OCI-LY3 (cell line): ENCODE measurements at regions not wholly inside any gene's neighbourhood (a gene's known extent, or its start where the extent isn't known, plus 50 kb on each side); places are given as distances from the start of the nearest gene placed in this dataset.

Source experiments
- H2AFZ ChIP-seq: fragments of 200-600, 300-600 bp; shearing (Covaris generic); 2 replicates; pipeline ENCODE4 v1.6.0; 2014; ENCODE audit warnings: antibody characterized with exemption, low read depth, low read length
- H3K27ac ChIP-seq: fragments of 200-600, 300-600 bp; sonication (generic); 2 replicates; pipeline ENCODE4 v1.5.1; 2014; ENCODE audit warnings: mild to moderate bottlenecking, low read length, moderate library complexity, mixed read lengths
- H3K27me3 ChIP-seq: fragments of 200-600, 300-600 bp; sonication (generic); 2 replicates; pipeline ENCODE4 v1.6.1; 2014; ENCODE audit warnings: low read depth, low read length, mixed read lengths
- H3K36me3 ChIP-seq: fragments of 200-600, 300-600 bp; sonication (generic); replicated peaks from 2 replicates; pipeline ENCODE3; 2014; ENCODE audit warnings: low read depth, low read length, mixed read lengths
- H3K4me1 ChIP-seq: fragments of 300-600, 200-600 bp; sonication (generic); 2 replicates; pipeline ENCODE4 v1.6.1; 2014; ENCODE audit warnings: low read length, mixed read lengths
- H3K4me2 ChIP-seq: fragments of 200-600, 300-600 bp; sonication (generic); 2 replicates; pipeline ENCODE4 v1.6.1; 2014; ENCODE audit warnings: low read length, mixed read lengths
- H3K4me3 ChIP-seq: fragments of 300-600, 200-600 bp; sonication (generic); 2 replicates; pipeline ENCODE4 v1.5.1; 2014; ENCODE audit warnings: antibody characterized with exemption, mild to moderate bottlenecking, low read length, moderate library complexity
- H3K79me2 ChIP-seq: fragments of 300-600, 200-600 bp; shearing (Covaris generic); 2 replicates; pipeline ENCODE4 v1.6.1; 2014; ENCODE audit warnings: mild to moderate bottlenecking, low read length, mixed read lengths
- H3K9ac ChIP-seq: fragments of 300-600, 200-600 bp; shearing (Covaris generic); 2 replicates; pipeline ENCODE4 v1.6.0; 2014; ENCODE audit warnings: mild to moderate bottlenecking, low read length, moderate library complexity
- H3K9me3 ChIP-seq: fragments of 200-600, 300-600 bp; shearing (Covaris generic); 2 replicates; pipeline ENCODE4 v1.6.1; 2014; ENCODE audit warnings: low read length, mixed read lengths; ENCODE audit not compliant: insufficient read depth
- H4K20me1 ChIP-seq: fragments of 200-600, 300-600 bp; sonication (generic); 2 replicates; pipeline ENCODE4 v1.6.1; 2016; ENCODE audit warnings: low read length, mixed read lengths; ENCODE audit not compliant: insufficient read depth
- CTCF ChIP-seq: fragments of 200-600, 300-600 bp; sonication (generic); IDR thresholded peaks from 2 replicates; pipeline ENCODE4 v1.5.1; 2014; ENCODE audit warnings: antibody characterized with exemption, low read length, low read depth
- EZH2phosphoT487 ChIP-seq: fragments of 200-600 bp; shearing (Covaris generic); IDR thresholded peaks from 2 replicates; pipeline ENCODE4 v1.6.1; 2018; ENCODE audit warnings: antibody characterized with exemption, mixed run types, low read depth

DNA sequence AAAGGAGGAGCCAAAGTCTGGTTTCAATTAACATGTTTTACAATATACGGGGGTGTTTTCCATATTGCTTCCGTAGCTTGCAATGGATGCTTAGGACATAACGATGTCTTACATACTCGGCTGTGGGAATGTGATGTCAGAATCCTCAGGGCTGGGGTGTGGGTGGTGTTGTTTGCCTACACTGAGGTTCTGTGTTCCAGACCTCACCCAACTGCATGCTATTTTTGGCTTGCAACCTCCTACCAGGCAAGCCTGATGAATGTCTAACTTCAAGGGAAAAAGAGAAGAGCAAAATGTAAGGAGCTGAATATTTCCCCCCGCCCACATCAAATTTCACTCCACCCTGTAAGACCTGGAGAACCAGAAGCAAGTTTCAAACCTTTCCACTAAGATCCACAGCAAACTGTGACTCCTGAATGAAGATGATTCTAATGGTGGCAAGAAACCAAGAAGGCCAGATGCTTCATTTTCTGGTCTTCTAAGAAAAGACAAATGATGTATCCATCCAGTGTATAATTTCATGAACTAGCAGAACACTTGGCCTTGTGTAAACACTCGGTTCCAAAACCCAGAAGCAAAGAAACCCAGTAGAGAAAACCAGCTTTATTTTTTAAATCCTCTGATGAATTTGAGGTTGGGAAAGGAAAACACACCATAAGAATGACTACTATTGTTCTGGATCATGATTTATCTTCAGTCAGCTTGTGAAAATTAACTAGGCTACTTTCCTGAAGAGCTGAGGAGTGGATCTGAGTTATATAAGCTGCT lies 227.9 kb downstream of the DACT1 start:
- TF ChIP-seq CTCF = no peak
- TF ChIP-seq EZH2phosphoT487 = no peak
- Histone ChIP-seq H3K79me2 (no peaks in the 10 kb centered on the region), H3K9me3 (peaks cover 7% of the 10 kb centered on the region; the same call in 1 of the 2 replicates), H3K27me3 (no peaks in the 10 kb centered on the region), H3K36me3 (peaks cover 2% of the 10 kb centered on the region), H3K27ac (no peak overlapping the region), H4K20me1 (no peaks in the 10 kb centered on the region), H3K4me3 (no peak overlapping the region), H3K4me2 (no peak overlapping the region), H3K4me1 (no peaks in the 10 kb centered on the region), H2AFZ (no peak overlapping the region), H3K9ac (no peak overlapping the region)

GRCh38 chr14:58866391-58866790 lies 228.6 kb downstream of the DACT1 start:
- H3K79me2 ChIP-seq = no peaks in the 10 kb centered on the region
- no peak overlapping the region for H3K27ac ChIP-seq
- no peaks in the 10 kb centered on the region for H3K4me1 ChIP-seq
- no peak overlapping the region for H3K4me3 ChIP-seq
- H3K9ac ChIP-seq = no peak overlapping the region
- H3K36me3 ChIP-seq = no peaks in the 10 kb centered on the region
- H2AFZ ChIP-seq = no peak overlapping the region
- H3K27me3 ChIP-seq = no peaks in the 10 kb centered on the region
- peaks cover 3% of the 10 kb centered on the region; the same call in 1 of the 2 replicates for H3K9me3 ChIP-seq
- H3K4me2 ChIP-seq = no peak overlapping the region
- H4K20me1 ChIP-seq = no peaks in the 10 kb centered on the region
- no peak for TF ChIP-seq CTCF
- TF ChIP-seq EZH2phosphoT487 = no peak

DNA sequence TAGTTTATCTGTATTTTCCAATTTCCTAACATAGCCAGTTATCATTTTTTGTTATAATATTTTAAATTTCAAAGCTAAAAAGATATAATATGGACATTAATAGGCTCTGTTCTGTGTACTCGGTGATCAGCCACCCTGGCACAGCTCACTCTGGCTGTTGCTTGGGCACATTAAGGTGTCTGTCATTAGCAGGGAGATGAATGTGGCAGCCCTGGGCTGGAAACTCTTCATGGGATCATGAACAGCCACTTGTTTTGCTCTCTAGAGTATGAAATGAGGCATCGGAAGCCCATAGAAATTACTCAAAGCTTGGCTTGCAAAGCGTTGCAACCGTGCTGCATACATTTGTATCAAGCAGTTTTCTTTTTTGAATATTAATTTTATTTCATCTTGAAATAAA lies 233.2 kb downstream of the DACT1 start:
- no peaks in the 10 kb centered on the region for H4K20me1 ChIP-seq
- H3K36me3 ChIP-seq = no peaks in the 10 kb centered on the region
- H2AFZ ChIP-seq = no peak overlapping the region
- no peaks in the 10 kb centered on the region for H3K9me3 ChIP-seq
- no peaks in the 10 kb centered on the region for H3K27me3 ChIP-seq
- H3K4me1 ChIP-seq = no peaks in the 10 kb centered on the region
- TF ChIP-seq CTCF (no peak), EZH2phosphoT487 (no peak)
- H3K27ac ChIP-seq = no peak overlapping the region
- no peak overlapping the region for H3K4me2 ChIP-seq
- H3K4me3 ChIP-seq = no peak overlapping the region
- H3K9ac ChIP-seq = no peak overlapping the region
- no peaks in the 10 kb centered on the region for H3K79me2 ChIP-seq

- Histone ChIP-seq H4K20me1 (no peaks in the 10 kb centered on the region), H3K27me3 (no peaks in the 10 kb centered on the region), H3K4me3 (no peak overlapping the region), H3K79me2 (no peaks in the 10 kb centered on the region), H3K9me3 (no peaks in the 10 kb centered on the region), H3K9ac (no peak overlapping the region), H3K4me1 (no peaks in the 10 kb centered on the region), H3K27ac (no peak overlapping the region), H3K4me2 (no peak overlapping the region), H3K36me3 (no peaks in the 10 kb centered on the region), H2AFZ (no peak overlapping the region)
- no peak for TF ChIP-seq EZH2phosphoT487
- TF ChIP-seq CTCF = no peak
Measured at GRCh38 chr14:58871573-58871972, 233.8 kb downstream of the DACT1 start.
